Loucy (cell line): ENCODE measurements at regions not wholly inside any gene's neighbourhood (a gene's known extent, or its start where the extent isn't known, plus 50 kb on each side); places are given as distances from the start of the nearest gene placed in this dataset.
A peak's percentile ranks its signal among the peaks of the same experiment; 100 is the strongest.

Experiments used
- H2AFZ ChIP-seq: fragments of 200-600 bp; sonication (generic); 2 replicates; pipeline ENCODE4 v1.6.0; 2016; ENCODE audit warnings: antibody characterized with exemption, mild to moderate bottlenecking, low read length, moderate library complexity
- H3F3A ChIP-seq: fragments of 200-600 bp; 2 replicates; pipeline ENCODE4 v1.6.0; 2016; ENCODE audit warnings: antibody characterized with exemption, low read depth, mild to moderate bottlenecking
- H3K27me3 ChIP-seq: fragments of 200-600 bp; sonication (generic); 2 replicates; pipeline ENCODE4 v1.6.1; 2014; ENCODE audit warnings: low read length, mild to moderate bottlenecking; ENCODE audit not compliant: insufficient read depth, poor library complexity, severe bottlenecking
- H3K36me3 ChIP-seq: fragments of 200-600 bp; sonication (generic); 2 replicates; pipeline ENCODE4 v1.6.1; 2016; ENCODE audit warnings: low read length; ENCODE audit not compliant: insufficient read depth
- H3K4me1 ChIP-seq: fragments of 200-600 bp; sonication (generic); 2 replicates; pipeline ENCODE4 v1.5.1; 2014; ENCODE audit warnings: low read length, mild to moderate bottlenecking; ENCODE audit not compliant: insufficient read depth, poor library complexity, severe bottlenecking
- H3K4me2 ChIP-seq: fragments of 200-600 bp; sonication (generic); 2 replicates; pipeline ENCODE4 v1.6.0; 2014; ENCODE audit warnings: antibody characterized with exemption, low read length, low read depth, mild to moderate bottlenecking; ENCODE audit not compliant: poor library complexity, severe bottlenecking
- H3K4me3 ChIP-seq: fragments of 200-600 bp; sonication (generic); 2 replicates; pipeline ENCODE4 v1.5.1; 2014; ENCODE audit warnings: low read length, mild to moderate bottlenecking, mixed read lengths; ENCODE audit not compliant: poor library complexity, severe bottlenecking
- H3K79me2 ChIP-seq: fragments of 200-600 bp; sonication (generic); 2 replicates; pipeline ENCODE4 v1.6.1; 2014; ENCODE audit warnings: low read length; ENCODE audit not compliant: insufficient read depth
- H3K9ac ChIP-seq: fragments of 200-600 bp; sonication (generic); 2 replicates; pipeline ENCODE4 v1.6.0; 2014; ENCODE audit warnings: mild to moderate bottlenecking, low read depth, low read length, moderate library complexity; ENCODE audit not compliant: poor library complexity, severe bottlenecking
- H3K9me2 ChIP-seq: fragments of 200-600 bp; sonication (generic); replicated peaks from 2 replicates; pipeline ENCODE4 v1.6.1; 2016; ENCODE audit warnings: low read depth, low read length, mixed read lengths
- H3K9me3 ChIP-seq: fragments of 200-600 bp; sonication (generic); 2 replicates; pipeline ENCODE4 v1.6.1; 2014; ENCODE audit warnings: mild to moderate bottlenecking, antibody characterized with exemption, low read length, low read depth; ENCODE audit not compliant: insufficient read depth
- H4K20me1 ChIP-seq: fragments of 200-600 bp; sonication (generic); 2 replicates; pipeline ENCODE4 v1.6.0; 2014; ENCODE audit warnings: antibody characterized with exemption, low read length, mild to moderate bottlenecking; ENCODE audit not compliant: insufficient read depth, poor library complexity, severe bottlenecking
- CTCF ChIP-seq: fragments of 200-600 bp; sonication (generic); conservative IDR thresholded peaks from 2 replicates; pipeline ENCODE4 v1.5.1; 2014; ENCODE audit warnings: mild to moderate bottlenecking, antibody characterized with exemption, low read length
- EZH2phosphoT487 ChIP-seq: fragments of 200-600 bp; IDR thresholded peaks from 2 replicates; pipeline ENCODE4 v1.6.1; 2018; ENCODE audit warnings: antibody characterized with exemption, mild to moderate bottlenecking, moderate library complexity, borderline replicate concordance

GRCh38 chr5:61999371-61999770 is 306.6 kb upstream of the KIF2A start:
- Histone ChIP-seq H3K36me3 (no peaks in the 10 kb centered on the region), H3K4me2 (no peak overlapping the region), H3K9me2 (no peaks in the 10 kb centered on the region; the same call in 1 of the 2 replicates), H3K9ac (no peak overlapping the region), H3K4me3 (no peak overlapping the region), H4K20me1 (no peaks in the 10 kb centered on the region), H3K27me3 (no peaks in the 10 kb centered on the region), H3K4me1 (peaks cover 11% of the 10 kb centered on the region), H2AFZ (no peak overlapping the region), H3K79me2 (no peaks in the 10 kb centered on the region), H3F3A (no peaks in the 10 kb centered on the region), H3K9me3 (no peaks in the 10 kb centered on the region)
- no peak for TF ChIP-seq EZH2phosphoT487
- no peak for TF ChIP-seq CTCF

DNA sequence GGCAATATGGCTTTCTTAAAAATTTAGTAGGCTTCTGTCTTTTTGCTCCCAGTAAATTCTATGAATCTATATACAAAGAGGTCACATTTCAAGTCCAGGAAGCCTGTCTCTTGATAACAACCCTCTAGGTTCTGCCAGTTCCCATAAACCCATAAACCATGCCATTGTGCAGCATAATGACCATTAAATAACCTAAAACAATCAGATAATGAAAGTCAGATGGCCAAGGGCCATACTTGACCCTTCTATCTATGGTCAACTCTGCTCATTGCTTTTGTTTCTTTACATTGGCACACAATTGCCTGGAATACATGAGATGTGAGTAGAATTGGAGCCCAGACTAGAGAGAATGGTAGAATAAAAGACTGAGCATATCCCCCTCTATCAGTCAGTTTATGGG is 305.4 kb upstream of the KIF2A start:
- TF ChIP-seq EZH2phosphoT487 (no peak), CTCF (no peak)
- H3K9ac ChIP-seq, result no peak overlapping the region
- H2AFZ ChIP-seq, result no peak overlapping the region
- peak overlapping the region; percentile 23 for H3K4me2 ChIP-seq
- H3K9me3 ChIP-seq, result no peaks in the 10 kb centered on the region
- no peaks in the 10 kb centered on the region for H4K20me1 ChIP-seq
- H3K79me2 ChIP-seq, result no peaks in the 10 kb centered on the region
- H3K27me3 ChIP-seq, result no peaks in the 10 kb centered on the region
- no peak overlapping the region for H3K4me3 ChIP-seq
- H3K36me3 ChIP-seq, result no peaks in the 10 kb centered on the region
- peaks cover 11% of the 10 kb centered on the region for H3K4me1 ChIP-seq
- H3K9me2 ChIP-seq, result no peaks in the 10 kb centered on the region; the same call in 1 of the 2 replicates
- H3F3A ChIP-seq, result no peaks in the 10 kb centered on the region

- H3K79me2 ChIP-seq, result no peaks in the 10 kb centered on the region
- no peak overlapping the region for H3K9ac ChIP-seq
- H3K4me3 ChIP-seq, result no peak overlapping the region
- no peaks in the 10 kb centered on the region for H4K20me1 ChIP-seq
- no peak for TF ChIP-seq EZH2phosphoT487
- no peak for TF ChIP-seq CTCF
- no peaks in the 10 kb centered on the region; the same call in 1 of the 2 replicates for H3K9me2 ChIP-seq
- H3K36me3 ChIP-seq, result no peaks in the 10 kb centered on the region
- H3F3A ChIP-seq, result no peaks in the 10 kb centered on the region
- H3K4me2 ChIP-seq, result no peak overlapping the region
- no peaks in the 10 kb centered on the region for H3K27me3 ChIP-seq
- no peak overlapping the region for H2AFZ ChIP-seq
- no peaks in the 10 kb centered on the region for H3K9me3 ChIP-seq
- peaks cover 11% of the 10 kb centered on the region for H3K4me1 ChIP-seq
Observed at GRCh38 chr5:62001640-62002039, 304.4 kb upstream of the KIF2A start.
